Panc1 (cell line): ENCODE measurements at regions not wholly inside any gene's neighbourhood (a gene's known extent, or its start where the extent isn't known, plus 50 kb on each side); places are given as distances from the start of the nearest gene placed in this dataset.

ENCODE experiments used
- ATAC-seq: fragments of 200-7000 bp; cut with Tn5 transposase; 2 replicates; pipeline ENCODE4 v1.9.1; 2020; ENCODE audit warnings: mild to moderate bottlenecking, moderate library complexity
- BruUV-seq: library from RNA; stranded (reverse); fragments of 400-500 nt; replicated peaks from 2 replicates; lab custom pipeline; 2021; lab: Mats Ljungman, UMichigan
- CTCF ChIA-PET: fragments of 300-600 bp; sonication (Branson Sonifier 250); formaldehyde crosslinking; loops from one replicate; lab custom pipeline; 2022; ENCODE audit warnings: antibody characterized with exemption; lab: Charles Lee
- POLR2A ChIA-PET: fragments of 300-600 bp; sonication (Branson Sonifier 250); formaldehyde crosslinking; loops from one replicate; lab custom pipeline; 2022; ENCODE audit warnings: antibody characterized with exemption; lab: Charles Lee
- DNase-seq: peaks from one replicate; pipeline ENCODE4 v3.0.0-alpha.2; 2010; ENCODE audit warnings: low read depth, low spot score
- H3K27ac ChIP-seq: 2 replicates; pipeline ENCODE4 v1.5.1; 2011; ENCODE audit warnings: mild to moderate bottlenecking, low read length, inconsistent platforms
- H3K27me3 ChIP-seq: fragments of 200-500 bp; sonication (Bioruptor generic); 2 replicates; pipeline ENCODE4 v1.6.0; 2014; ENCODE audit warnings: low read length, inconsistent platforms; ENCODE audit not compliant: control insufficient read depth, insufficient read depth
- H3K36me3 ChIP-seq: fragments of 200-500 bp; sonication (Bioruptor generic); 2 replicates; pipeline ENCODE4 v1.5.1; 2014; ENCODE audit warnings: inconsistent platforms, mild to moderate bottlenecking, low read length, moderate library complexity; ENCODE audit not compliant: control insufficient read depth, insufficient read depth
- H3K4me1 ChIP-seq: 2 replicates; pipeline ENCODE4 v1.5.1; 2011; ENCODE audit warnings: inconsistent platforms, mild to moderate bottlenecking, low read length, moderate library complexity; ENCODE audit not compliant: control insufficient read depth, insufficient read depth
- H3K4me3 ChIP-seq, 2 experiments: 2 replicates each; pipeline ENCODE4 v1.5.1; 2011 to 2012; ENCODE audit warnings: low read depth in 2 of 2, low read length in 2 of 2, mild to moderate bottlenecking in 2 of 2, inconsistent platforms in 1 of 2, moderate library complexity in 1 of 2
- H3K9me3 ChIP-seq: fragments of 200-500 bp; sonication (Bioruptor generic); 2 replicates; pipeline ENCODE4 v1.5.1; 2014; ENCODE audit warnings: low read depth, mild to moderate bottlenecking, inconsistent platforms, low read length, moderate library complexity; ENCODE audit not compliant: control insufficient read depth, insufficient read depth
- CTCF ChIP-seq: fragments of 450-650 bp; IDR thresholded peaks from 2 replicates; pipeline ENCODE4 v1.5.1; 2017; ENCODE audit warnings: mild to moderate bottlenecking
- POLR2AphosphoS5 ChIP-seq: IDR thresholded peaks from 2 replicates; pipeline ENCODE4 v1.6.1; 2012; ENCODE audit warnings: mild to moderate bottlenecking, low read depth, low read length, moderate library complexity
- REST ChIP-seq, 2 experiments: IDR thresholded peaks; 2 replicates each; pipeline ENCODE4 v1.6.1; 2011 to 2012; ENCODE audit warnings: low read depth in 2 of 2, control low read depth in 1 of 2, low read length in 1 of 2, mild to moderate bottlenecking in 1 of 2, moderate library complexity in 1 of 2; ENCODE audit not compliant: insufficient read depth in 1 of 2
- SIN3A ChIP-seq: IDR thresholded peaks from 2 replicates; pipeline ENCODE4 v1.6.1; 2012; ENCODE audit warnings: low read depth, mild to moderate bottlenecking, low read length, moderate library complexity, borderline replicate concordance; ENCODE audit not compliant: insufficient read depth
- TCF7L2 ChIP-seq: IDR thresholded peaks from 2 replicates; pipeline ENCODE4 v1.6.1; 2011; ENCODE audit warnings: mild to moderate bottlenecking, low read depth, low read length, inconsistent platforms
- in situ Hi-C: cut with HindIII; loops from 2 replicates; pipeline ENCODE4 v1.10.0; 2016; ENCODE audit warnings: low sequenced_read_pairs, low pct_unique_long_range_greater_than_20kb
- intact Hi-C: fragments of 100-400 bp; cut with micrococcal nuclease; formaldehyde crosslinking; loops from one replicate; pipeline ENCODE4 v1.10.0; 2022; ENCODE audit not compliant: unreplicated experiment

GRCh38 chr16:86823125-86823524 is 244.8 kb downstream of the FOXL1 start:
- TF ChIP-seq TCF7L2, result no peak
- no peak for TF ChIP-seq CTCF
- TF ChIP-seq REST (IDR thresholded peaks at IDR 0.05; ENCODE audit: insufficient read depth in 1 of 2, low read depth in 2 of 2, low read length in 1 of 2), result no peak
- peak; percentile 37; the same call in 1 of the 2 replicates for TF ChIP-seq POLR2AphosphoS5
- TF ChIP-seq SIN3A, result no peak
- Histone ChIP-seq H3K27ac (peak overlapping the region; percentile 64), H3K27me3 (no peaks in the 10 kb centered on the region), H3K4me3 (peak overlapping the region in 1 of 2 experiments; percentile 47; a peak in 1 of 4 replicates), H3K9me3 (no peaks in the 10 kb centered on the region; the same call in 1 of the 2 replicates), H3K36me3 (no peaks in the 10 kb centered on the region), H3K4me1 (peaks cover 30% of the 10 kb centered on the region)
- intact Hi-C loops (no loop called here), in situ Hi-C loops (no loop called here)
- DNase-seq (peak; percentile 36), ATAC-seq (peak; percentile 60)
- CTCF ChIA-PET, result interaction anchor here (0.6 kb wide), 1 partner anchor 258 kb away, joined by 3 read pairs; no protein-coding TSS in a partner anchor
- BruUV-seq, result no TSS peak
- POLR2A ChIA-PET, result no interaction called here

GRCh38 chr16:86823888-86824671 is 245.7 kb downstream of the FOXL1 start:
- intact Hi-C loops (no loop called here), in situ Hi-C loops (no loop called here)
- ATAC-seq (peak; percentile 87), DNase-seq (peak; percentile 73)
- Histone ChIP-seq H3K9me3 (no peaks in the 10 kb centered on the region; the same call in 1 of the 2 replicates), H3K36me3 (no peaks in the 10 kb centered on the region), H3K27me3 (no peaks in the 10 kb centered on the region), H3K4me3 (peak overlapping the region in 1 of 2 experiments; percentile 47; a peak in 2 of 4 replicates), H3K27ac (peak overlapping the region; percentile 72), H3K4me1 (peaks cover 30% of the 10 kb centered on the region)
- BruUV-seq, result no TSS peak
- TF ChIP-seq CTCF, result no peak
- TF ChIP-seq SIN3A, result no peak
- TF ChIP-seq REST (IDR thresholded peaks at IDR 0.05; ENCODE audit: insufficient read depth in 1 of 2, low read depth in 2 of 2, low read length in 1 of 2), result no peak
- TF ChIP-seq TCF7L2, result no peak
- no peak; the same call in 1 of the 2 replicates for TF ChIP-seq POLR2AphosphoS5
- POLR2A ChIA-PET, result no interaction called here
- CTCF ChIA-PET, result interaction anchor here (1.0 to 1.6 kb wide), 2 partner anchors 10 to 15 kb away, joined by 4 to 6 read pairs; no protein-coding TSS in a partner anchor
